ENCODE measurements at regions not wholly inside any gene's neighbourhood (a gene's known extent, or its start where the extent isn't known, plus 50 kb on each side); places are given as distances from the start of the nearest gene placed in this dataset.

DNA sequence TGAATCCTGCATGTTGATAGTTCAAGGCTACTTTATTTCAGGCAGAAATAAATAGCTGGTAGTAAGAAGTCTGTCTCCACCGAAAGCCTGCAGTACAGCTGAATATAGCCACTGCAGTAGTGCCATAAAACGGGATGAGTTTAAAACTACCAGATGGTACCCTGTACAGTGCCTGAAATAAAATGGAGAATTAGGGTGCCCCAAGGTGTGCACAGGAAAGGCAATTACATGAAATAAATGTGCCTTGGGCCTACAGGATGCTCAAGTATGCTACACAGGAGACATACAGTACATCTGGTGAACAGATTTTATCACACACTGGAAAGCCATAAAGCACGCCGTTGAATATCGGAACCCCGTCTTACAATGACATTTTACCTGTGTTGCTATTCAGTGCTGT is 447.7 kb upstream of the HNRNPA3 start:
- Histone ChIP-seq H3K36me3 (ENCODE audit: control insufficient read depth in 2 of 2, insufficient read depth in 2 of 2, low read length in 1 of 2) (no peaks in the 10 kb centered on the region), H3K27ac (ENCODE audit: low read depth in 2 of 2, low read length in 1 of 2) (no peak overlapping the region), H3K27me3 (ENCODE audit: control insufficient read depth in 1 of 2, insufficient read depth in 2 of 2, low read length in 2 of 2) (no peaks in the 10 kb centered on the region), H3K4me1 (ENCODE audit: control insufficient read depth in 2 of 2, insufficient read depth in 2 of 2, low read length in 1 of 2) (no peaks in the 10 kb centered on the region), H3K4me3 (ENCODE audit: low read depth in 1 of 2, low read length in 2 of 2) (no peak overlapping the region), H3K9me3 (ENCODE audit: control insufficient read depth in 2 of 2, insufficient read depth in 1 of 2, low read depth in 1 of 2, low read length in 1 of 2) (peaks cover 0 to 3% of the 10 kb centered on the region in 2 donors)
- WGBS, 2 donors = 91 to 96% methylated on average over 6 of the region's 6 CpGs

DNA sequence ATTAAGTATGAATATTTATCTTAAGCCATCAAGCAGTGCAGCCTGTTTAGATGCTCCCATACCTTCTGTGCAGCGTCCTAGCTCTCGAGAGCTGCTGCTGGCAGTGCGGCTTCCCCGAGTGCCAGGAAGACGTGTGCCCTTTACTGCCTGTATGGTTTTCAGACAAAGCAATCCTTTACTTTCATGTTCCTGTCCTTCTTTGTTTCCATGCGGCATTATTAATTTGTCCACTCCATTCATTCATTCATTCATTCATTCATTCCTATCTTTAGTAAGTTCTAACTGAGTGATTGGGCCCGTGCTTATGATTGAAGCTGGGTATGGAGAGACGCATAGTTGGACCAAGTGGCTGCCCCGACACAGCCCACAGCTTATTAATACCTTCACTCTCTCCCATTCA is 446.6 kb upstream of the HNRNPA3 start:
- peaks cover 0 to 1% of the 10 kb centered on the region in 2 donors for H3K27me3 ChIP-seq (ENCODE audit: control insufficient read depth in 1 of 2, insufficient read depth in 2 of 2, low read length in 2 of 2)
- WGBS, 2 donors = 93 to 94% methylated on average over 9 of the region's 9 CpGs

DNA sequence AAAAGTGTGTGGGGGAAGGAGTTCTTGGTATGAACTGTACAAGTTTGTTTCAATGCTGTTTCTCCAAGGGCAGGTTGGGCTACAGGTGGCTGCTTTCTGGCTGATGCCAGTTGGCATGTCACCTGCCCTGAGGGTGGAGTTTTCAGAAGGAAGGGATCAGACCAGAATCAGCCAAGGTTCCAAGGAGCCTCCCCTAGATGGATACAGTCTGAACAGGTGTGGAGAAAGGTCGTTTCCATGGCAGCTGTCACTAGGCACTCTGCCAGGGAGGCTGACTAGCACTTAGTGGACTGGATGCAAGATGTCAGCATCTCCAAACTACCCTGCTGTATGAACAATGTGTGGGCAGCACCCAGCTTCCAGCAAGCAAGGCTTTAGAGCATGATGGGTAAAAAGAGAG is 444.4 kb upstream of the HNRNPA3 start:
- no peak overlapping the region for H3K4me3 ChIP-seq (ENCODE audit: low read depth in 1 of 2, low read length in 2 of 2)
- WGBS, 2 donors = 30 to 50% methylated on average over 1 of the region's 1 CpG
- peaks cover 0 to 2% of the 10 kb centered on the region in 2 donors for H3K27me3 ChIP-seq (ENCODE audit: control insufficient read depth in 1 of 2, insufficient read depth in 2 of 2, low read length in 2 of 2)
- peaks cover under 1 to 6% of the 10 kb centered on the region in 2 donors for H3K9me3 ChIP-seq (ENCODE audit: control insufficient read depth in 2 of 2, insufficient read depth in 1 of 2, low read depth in 1 of 2, low read length in 1 of 2)
- H3K27ac ChIP-seq (ENCODE audit: low read depth in 2 of 2, low read length in 1 of 2) = no peak overlapping the region
- H3K4me1 ChIP-seq (ENCODE audit: control insufficient read depth in 2 of 2, insufficient read depth in 2 of 2, low read length in 1 of 2) = no peaks in the 10 kb centered on the region
- H3K36me3 ChIP-seq (ENCODE audit: control insufficient read depth in 2 of 2, insufficient read depth in 2 of 2, low read length in 1 of 2) = no peaks in the 10 kb centered on the region

More for the DNA sequence above, 446.6 kb upstream of the HNRNPA3 start:
- Histone ChIP-seq H3K9me3 (ENCODE audit: control insufficient read depth in 2 of 2, insufficient read depth in 1 of 2, low read depth in 1 of 2, low read length in 1 of 2) (peaks cover 0 to 3% of the 10 kb centered on the region in 2 donors), H3K27ac (ENCODE audit: low read depth in 2 of 2, low read length in 1 of 2) (no peak overlapping the region), H3K4me3 (ENCODE audit: low read depth in 1 of 2, low read length in 2 of 2) (no peak overlapping the region), H3K4me1 (ENCODE audit: control insufficient read depth in 2 of 2, insufficient read depth in 2 of 2, low read length in 1 of 2) (no peaks in the 10 kb centered on the region), H3K36me3 (ENCODE audit: control insufficient read depth in 2 of 2, insufficient read depth in 2 of 2, low read length in 1 of 2) (no peaks in the 10 kb centered on the region)

DNA sequence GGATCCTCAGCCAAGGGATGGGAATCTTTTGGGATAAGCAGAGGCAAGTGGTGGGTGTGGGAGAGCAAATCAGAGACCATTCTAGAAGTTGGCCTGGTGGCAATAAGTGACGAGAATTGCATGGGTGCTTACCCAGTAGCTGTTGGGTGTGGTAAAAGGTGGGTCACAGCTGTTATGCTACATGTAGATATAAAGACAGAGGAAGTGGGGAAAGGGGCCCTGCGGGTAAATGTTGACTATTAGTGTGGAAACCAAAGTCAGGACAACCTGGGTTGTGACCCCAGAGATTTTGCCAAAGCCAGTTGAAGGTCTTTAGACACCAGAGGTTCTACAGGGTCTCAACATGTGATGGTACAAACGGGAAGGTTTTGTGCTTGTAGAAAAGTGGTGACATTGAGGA is 443.6 kb upstream of the HNRNPA3 start:
- no peak overlapping the region for H3K4me3 ChIP-seq (ENCODE audit: low read depth in 1 of 2, low read length in 2 of 2)
- no peaks in the 10 kb centered on the region for H3K36me3 ChIP-seq (ENCODE audit: control insufficient read depth in 2 of 2, insufficient read depth in 2 of 2, low read length in 1 of 2)
- no peak overlapping the region for H3K27ac ChIP-seq (ENCODE audit: low read depth in 2 of 2, low read length in 1 of 2)
- H3K4me1 ChIP-seq (ENCODE audit: control insufficient read depth in 2 of 2, insufficient read depth in 2 of 2, low read length in 1 of 2) = no peaks in the 10 kb centered on the region
- peaks cover 0 to 2% of the 10 kb centered on the region in 2 donors for H3K27me3 ChIP-seq (ENCODE audit: control insufficient read depth in 1 of 2, insufficient read depth in 2 of 2, low read length in 2 of 2)
- H3K9me3 ChIP-seq (ENCODE audit: control insufficient read depth in 2 of 2, insufficient read depth in 1 of 2, low read depth in 1 of 2, low read length in 1 of 2) = peaks cover 3 to 4% of the 10 kb centered on the region in 2 donors
- WGBS, 2 donors = 57 to 70% methylated on average over 3 of the region's 3 CpGs

- WGBS, 2 donors = 76 to 87% methylated on average over 6 of the region's 6 CpGs
- Histone ChIP-seq H3K36me3 (ENCODE audit: control insufficient read depth in 2 of 2, insufficient read depth in 2 of 2, low read length in 1 of 2) (no peaks in the 10 kb centered on the region), H3K4me3 (ENCODE audit: low read depth in 1 of 2, low read length in 2 of 2) (no peak overlapping the region), H3K27ac (ENCODE audit: low read depth in 2 of 2, low read length in 1 of 2) (no peak overlapping the region), H3K4me1 (ENCODE audit: control insufficient read depth in 2 of 2, insufficient read depth in 2 of 2, low read length in 1 of 2) (no peaks in the 10 kb centered on the region), H3K27me3 (ENCODE audit: control insufficient read depth in 1 of 2, insufficient read depth in 2 of 2, low read length in 2 of 2) (peaks cover 0 to 2% of the 10 kb centered on the region in 2 donors), H3K9me3 (ENCODE audit: control insufficient read depth in 2 of 2, insufficient read depth in 1 of 2, low read depth in 1 of 2, low read length in 1 of 2) (peaks cover 3 to 6% of the 10 kb centered on the region in 2 donors)
Observed at GRCh38 chr2:176769499-176770370, 442.9 kb upstream of the HNRNPA3 start.

DNA sequence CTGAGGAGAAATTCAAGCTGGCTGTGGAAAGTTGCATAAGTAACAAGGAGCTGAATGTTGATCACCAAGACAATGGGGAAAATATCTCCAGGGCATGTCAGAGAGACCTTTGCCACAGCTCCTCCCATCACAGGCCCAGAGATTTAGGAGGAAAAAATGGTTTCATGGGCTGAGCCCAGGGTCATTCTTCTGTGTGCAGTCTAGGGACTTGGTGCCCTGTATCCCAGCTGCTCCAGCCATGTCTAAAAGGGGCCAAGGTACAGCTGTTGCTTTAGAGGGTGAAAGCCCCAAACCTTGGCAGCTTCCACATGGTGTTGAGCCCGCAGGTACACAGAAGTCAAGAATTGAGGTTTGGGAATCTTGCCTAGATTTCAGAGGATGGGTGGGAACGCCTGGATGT is 439.8 kb upstream of the HNRNPA3 start:
- 83 to 86% methylated on average over 2 of the region's 2 CpGs for WGBS, 2 donors
- Histone ChIP-seq H3K27me3 (ENCODE audit: control insufficient read depth in 1 of 2, insufficient read depth in 2 of 2, low read length in 2 of 2) (peaks cover 0 to 2% of the 10 kb centered on the region in 2 donors), H3K4me1 (ENCODE audit: control insufficient read depth in 2 of 2, insufficient read depth in 2 of 2, low read length in 1 of 2) (no peaks in the 10 kb centered on the region), H3K4me3 (ENCODE audit: low read depth in 1 of 2, low read length in 2 of 2) (no peak overlapping the region), H3K9me3 (ENCODE audit: control insufficient read depth in 2 of 2, insufficient read depth in 1 of 2, low read depth in 1 of 2, low read length in 1 of 2) (peaks cover 3 to 6% of the 10 kb centered on the region in 2 donors), H3K27ac (ENCODE audit: low read depth in 2 of 2, low read length in 1 of 2) (no peak overlapping the region), H3K36me3 (ENCODE audit: control insufficient read depth in 2 of 2, insufficient read depth in 2 of 2, low read length in 1 of 2) (no peaks in the 10 kb centered on the region)

- Histone ChIP-seq H3K27ac (ENCODE audit: low read depth in 2 of 2, low read length in 1 of 2) (no peak overlapping the region), H3K36me3 (ENCODE audit: control insufficient read depth in 2 of 2, insufficient read depth in 2 of 2, low read length in 1 of 2) (no peaks in the 10 kb centered on the region), H3K4me1 (ENCODE audit: control insufficient read depth in 2 of 2, insufficient read depth in 2 of 2, low read length in 1 of 2) (no peaks in the 10 kb centered on the region), H3K27me3 (ENCODE audit: control insufficient read depth in 1 of 2, insufficient read depth in 2 of 2, low read length in 2 of 2) (peaks cover 0 to 2% of the 10 kb centered on the region in 2 donors), H3K4me3 (ENCODE audit: low read depth in 1 of 2, low read length in 2 of 2) (no peak overlapping the region), H3K9me3 (ENCODE audit: control insufficient read depth in 2 of 2, insufficient read depth in 1 of 2, low read depth in 1 of 2, low read length in 1 of 2) (peaks cover 3 to 6% of the 10 kb centered on the region in 2 donors)
- WGBS, 2 donors = 80 to 81% methylated on average over 2 of the region's 2 CpGs
Observed at GRCh38 chr2:176774766-176775451, 437.7 kb upstream of the HNRNPA3 start.

- Histone ChIP-seq H3K9me3 (ENCODE audit: control insufficient read depth in 2 of 2, insufficient read depth in 1 of 2, low read depth in 1 of 2, low read length in 1 of 2) (peaks cover 3 to 6% of the 10 kb centered on the region in 2 donors), H3K4me1 (ENCODE audit: control insufficient read depth in 2 of 2, insufficient read depth in 2 of 2, low read length in 1 of 2) (no peaks in the 10 kb centered on the region), H3K27ac (ENCODE audit: low read depth in 2 of 2, low read length in 1 of 2) (no peak overlapping the region), H3K27me3 (ENCODE audit: control insufficient read depth in 1 of 2, insufficient read depth in 2 of 2, low read length in 2 of 2) (no peaks in the 10 kb centered on the region), H3K36me3 (ENCODE audit: control insufficient read depth in 2 of 2, insufficient read depth in 2 of 2, low read length in 1 of 2) (no peaks in the 10 kb centered on the region), H3K4me3 (ENCODE audit: low read depth in 1 of 2, low read length in 2 of 2) (no peak overlapping the region)
- WGBS, 2 donors = 65 to 73% methylated on average over 3 of the region's 3 CpGs
Observed at GRCh38 chr2:176777262-176777661, 435.3 kb upstream of the HNRNPA3 start.

- no peak overlapping the region for H3K4me3 ChIP-seq (ENCODE audit: low read depth in 1 of 2, low read length in 2 of 2)
- H3K4me1 ChIP-seq (ENCODE audit: control insufficient read depth in 2 of 2, insufficient read depth in 2 of 2, low read length in 1 of 2) = no peaks in the 10 kb centered on the region
- H3K27ac ChIP-seq (ENCODE audit: low read depth in 2 of 2, low read length in 1 of 2) = no peak overlapping the region
- no peaks in the 10 kb centered on the region for H3K27me3 ChIP-seq (ENCODE audit: control insufficient read depth in 1 of 2, insufficient read depth in 2 of 2, low read length in 2 of 2)
- WGBS, 2 donors = 89 to 91% methylated on average over 4 of the region's 4 CpGs
- H3K36me3 ChIP-seq (ENCODE audit: control insufficient read depth in 2 of 2, insufficient read depth in 2 of 2, low read length in 1 of 2) = no peaks in the 10 kb centered on the region
- no peaks in the 10 kb centered on the region for H3K9me3 ChIP-seq (ENCODE audit: control insufficient read depth in 2 of 2, insufficient read depth in 1 of 2, low read depth in 1 of 2, low read length in 1 of 2)
Observed at GRCh38 chr2:176779917-176780316, 432.7 kb upstream of the HNRNPA3 start.
